Right renal pelvis (tissue), 4 donors: ENCODE measurements at regions not wholly inside any gene's neighbourhood (a gene's known extent, or its start where the extent isn't known, plus 50 kb on each side); places are given as distances from the start of the nearest gene placed in this dataset.
A peak's percentile ranks its signal among the peaks of the same experiment; 100 is the strongest.
"Not testable (repeated sequence)": the region's sequence is repeated elsewhere in the genome, so short reads cannot be mapped to it uniquely, and the experiment has no call there.

Experiments
- DNase-seq, 4 donors: peaks; one replicate each; pipeline ENCODE4 v3.0.0-alpha.2; 2013; ENCODE audit warnings: low read depth in 4 of 4, low spot score in 3 of 4, missing footprints in 1 of 4

- DNase-seq, result no peak
Observed at GRCh38 chr6:98014442-98015201, 731.6 kb upstream of the MMS22L start.

GRCh38 chr6:98016565-98016964, 733.5 kb upstream of the MMS22L start:
- no peak for DNase-seq

GRCh38 chr6:98020222-98020621, 737.2 kb upstream of the MMS22L start:
- DNase-seq, result no peak

GRCh38 chr6:98024359-98024758, 741.3 kb upstream of the MMS22L start:
- DNase-seq, result no peak

- no peak for DNase-seq
Observed at GRCh38 chr6:98027898-98028297, 744.9 kb upstream of the MMS22L start.

- DNase-seq, result no peak
Observed at GRCh38 chr6:98033617-98034016, 750.6 kb upstream of the MMS22L start.

GRCh38 chr6:98036344-98036923, 753.4 kb upstream of the MMS22L start:
- DNase-seq, result no peak

GRCh38 chr6:98037571-98037970, 754.6 kb upstream of the MMS22L start:
- no peak for DNase-seq

- no peak for DNase-seq
Observed at GRCh38 chr6:98039443-98039842, 756.4 kb upstream of the MMS22L start.

- DNase-seq, result no peak
Observed at GRCh38 chr6:98039904-98040607, 757.0 kb upstream of the MMS22L start.

- no peak for DNase-seq
Observed at GRCh38 chr6:98041056-98041455, 758.0 kb upstream of the MMS22L start.

GRCh38 chr6:98041921-98042320, 758.9 kb upstream of the MMS22L start:
- DNase-seq, result no peak

- DNase-seq, result no peak
Observed at GRCh38 chr6:98044151-98044561, 761.1 kb upstream of the MMS22L start.

- DNase-seq, result no peak
Observed at GRCh38 chr6:98044791-98045470, 761.9 kb upstream of the MMS22L start.

GRCh38 chr6:98047164-98047563, 764.1 kb upstream of the MMS22L start:
- DNase-seq, result no peak

GRCh38 chr6:98047871-98048270, 764.9 kb upstream of the MMS22L start:
- DNase-seq, result no peak

GRCh38 chr6:98054453-98054852, 771.4 kb upstream of the MMS22L start:
- no peak for DNase-seq

- peak in 2 of 4 donors; percentile 7 to 10 for DNase-seq
Observed at GRCh38 chr6:98056955-98057354, 773.9 kb upstream of the MMS22L start.

- no peak for DNase-seq
Observed at GRCh38 chr6:98067375-98067774, 767.0 kb upstream of the POU3F2 start.

GRCh38 chr6:98088537-98088936, 745.8 kb upstream of the POU3F2 start:
- DNase-seq, result not testable (repeated sequence)

- no peak for DNase-seq
Observed at GRCh38 chr6:98092331-98092730, 742.0 kb upstream of the POU3F2 start.
